ENCODE measurements at regions not wholly inside any gene's neighbourhood (a gene's known extent, or its start where the extent isn't known, plus 50 kb on each side); places are given as distances from the start of the nearest gene placed in this dataset.

DNA sequence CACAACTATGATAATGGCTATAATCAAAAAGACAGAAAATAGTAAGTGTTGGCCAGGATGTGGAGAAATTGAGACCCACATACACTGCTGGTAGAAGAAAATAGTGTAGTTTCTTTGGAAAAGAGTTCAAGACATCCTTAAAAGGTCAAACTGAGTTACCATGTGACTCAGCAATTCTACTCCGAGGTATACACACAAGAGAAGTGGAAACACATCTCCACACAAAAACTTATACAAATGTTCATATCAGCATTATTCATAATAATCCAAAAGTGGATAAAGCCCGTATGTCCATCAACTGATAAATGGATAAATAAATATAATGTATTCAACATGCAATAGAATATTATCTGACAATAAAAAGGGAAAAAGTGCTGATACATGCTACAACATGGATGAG is 532.2 kb downstream of the NR2F1-AS1 start:
- DNase-seq: no peak
- Histone ChIP-seq H3K9me3 (no peaks in the 10 kb centered on the region), H3K4me3 (no peak overlapping the region), H3K36me3 (no peaks in the 10 kb centered on the region), H3K27ac (no peak overlapping the region), H3K4me1 (no peaks in the 10 kb centered on the region), H3K27me3 (replicated peaks in 1 of 7) (no peaks in the 10 kb centered on the region)
- WGBS, 5 donors: 79 to 92% (median 83%) methylated on average over 2 of the region's 2 CpGs
- intact Hi-C loops (cut with DNase I; ENCODE audit: low total_unique reads): no loop called here
- TF ChIP-seq POLR2A (IDR thresholded peaks at IDR 0.05): no peak
- no peak for TF ChIP-seq POLR2AphosphoS5 (IDR thresholded peaks at IDR 0.05)
- TF ChIP-seq, protein P1, sequence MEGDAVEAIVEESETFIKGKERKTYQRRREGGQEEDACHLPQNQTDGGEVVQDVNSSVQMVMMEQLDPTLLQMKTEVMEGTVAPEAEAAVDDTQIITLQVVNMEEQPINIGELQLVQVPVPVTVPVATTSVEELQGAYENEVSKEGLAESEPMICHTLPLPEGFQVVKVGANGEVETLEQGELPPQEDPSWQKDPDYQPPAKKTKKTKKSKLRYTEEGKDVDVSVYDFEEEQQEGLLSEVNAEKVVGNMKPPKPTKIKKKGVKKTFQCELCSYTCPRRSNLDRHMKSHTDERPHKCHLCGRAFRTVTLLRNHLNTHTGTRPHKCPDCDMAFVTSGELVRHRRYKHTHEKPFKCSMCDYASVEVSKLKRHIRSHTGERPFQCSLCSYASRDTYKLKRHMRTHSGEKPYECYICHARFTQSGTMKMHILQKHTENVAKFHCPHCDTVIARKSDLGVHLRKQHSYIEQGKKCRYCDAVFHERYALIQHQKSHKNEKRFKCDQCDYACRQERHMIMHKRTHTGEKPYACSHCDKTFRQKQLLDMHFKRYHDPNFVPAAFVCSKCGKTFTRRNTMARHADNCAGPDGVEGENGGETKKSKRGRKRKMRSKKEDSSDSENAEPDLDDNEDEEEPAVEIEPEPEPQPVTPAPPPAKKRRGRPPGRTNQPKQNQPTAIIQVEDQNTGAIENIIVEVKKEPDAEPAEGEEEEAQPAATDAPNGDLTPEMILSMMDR (IDR thresholded peaks at IDR 0.05 in 8 of 11, conservative IDR thresholded peaks at IDR 0.05 in 3 of 11): no peak

DNA sequence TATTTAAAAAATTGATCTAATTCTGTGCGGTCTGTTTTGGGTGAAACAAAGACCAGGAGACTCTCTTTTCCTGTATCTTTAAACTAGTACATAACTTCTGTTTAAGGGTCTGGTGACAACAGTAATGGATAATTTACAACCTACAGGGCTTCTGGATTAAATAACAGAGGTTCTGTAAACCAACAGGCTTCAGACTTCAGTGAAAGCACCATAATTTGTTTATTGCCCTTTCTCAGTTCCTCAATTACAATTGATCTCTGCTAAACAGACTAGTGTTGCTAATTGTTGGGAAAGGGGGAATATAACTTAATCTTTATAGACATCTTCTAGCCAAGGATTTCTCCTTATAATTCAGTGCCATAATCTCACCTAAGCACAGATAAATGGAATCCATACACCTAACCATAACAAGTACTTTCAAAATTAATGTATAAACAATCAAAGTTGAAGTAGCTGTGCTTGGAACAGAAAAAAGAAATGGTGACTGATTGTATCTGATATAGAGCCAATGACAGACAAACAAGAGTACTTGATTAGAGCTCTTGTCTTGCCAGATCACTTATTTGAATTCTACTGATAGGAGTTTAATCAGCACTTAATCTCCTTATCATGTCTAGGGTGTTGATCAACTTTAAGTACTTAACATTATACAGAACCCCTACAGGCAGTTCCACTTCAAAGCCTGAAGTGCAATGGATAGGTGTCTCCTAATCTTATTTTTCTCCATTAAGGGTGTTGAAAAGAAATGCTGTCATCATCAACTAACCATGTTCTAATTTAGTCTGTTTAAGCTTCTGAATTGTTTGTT is 536.0 kb downstream of the NR2F1-AS1 start:
- H3K36me3 ChIP-seq: no peaks in the 10 kb centered on the region
- TF ChIP-seq POLR2AphosphoS5 (IDR thresholded peaks at IDR 0.05) (no peak), POLR2A (IDR thresholded peaks at IDR 0.05) (no peak)
- TF ChIP-seq, protein P1 (IDR thresholded peaks at IDR 0.05 in 8 of 11, conservative IDR thresholded peaks at IDR 0.05 in 3 of 11): no peak
- no peaks in the 10 kb centered on the region for H3K4me1 ChIP-seq
- no peak for DNase-seq
- no peak overlapping the region for H3K4me3 ChIP-seq
- no peak overlapping the region for H3K27ac ChIP-seq
- intact Hi-C loops (cut with DNase I; ENCODE audit: low total_unique reads): no loop called here
- no peaks in the 10 kb centered on the region for H3K27me3 ChIP-seq (replicated peaks in 1 of 7)
- H3K9me3 ChIP-seq: no peaks in the 10 kb centered on the region
- 71 to 83% (median 75%) methylated on average over 1 of the region's 1 CpG for WGBS, 5 donors

DNA sequence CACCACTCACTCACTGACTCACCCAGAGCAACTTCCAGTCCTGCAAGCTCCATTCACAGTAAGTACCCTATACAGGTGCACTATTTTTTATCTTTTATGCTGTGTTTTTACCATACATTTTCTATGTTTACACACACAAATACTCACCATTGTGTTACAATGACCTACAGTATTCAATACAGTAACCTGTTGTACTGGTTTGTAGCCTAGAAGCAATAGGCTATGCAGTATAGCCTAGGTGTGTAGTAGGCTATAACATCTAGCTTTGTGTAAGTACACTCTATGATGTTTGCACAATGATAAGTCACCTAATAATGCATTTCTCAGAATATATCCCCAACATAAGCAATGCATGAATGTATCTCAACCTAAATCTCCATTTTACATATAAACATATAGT is 541.1 kb downstream of the NR2F1-AS1 start:
- Histone ChIP-seq H3K27ac (no peak overlapping the region), H3K4me3 (no peak overlapping the region), H3K27me3 (replicated peaks in 1 of 7) (no peaks in the 10 kb centered on the region), H3K36me3 (no peaks in the 10 kb centered on the region), H3K9me3 (no peaks in the 10 kb centered on the region), H3K4me1 (no peaks in the 10 kb centered on the region)
- TF ChIP-seq POLR2AphosphoS5 (IDR thresholded peaks at IDR 0.05) (no peak), POLR2A (IDR thresholded peaks at IDR 0.05) (no peak)
- TF ChIP-seq, protein P1 (IDR thresholded peaks at IDR 0.05 in 8 of 11, conservative IDR thresholded peaks at IDR 0.05 in 3 of 11): no peak
- intact Hi-C loops (cut with DNase I; ENCODE audit: low total_unique reads): no loop called here
- no peak for DNase-seq

DNA sequence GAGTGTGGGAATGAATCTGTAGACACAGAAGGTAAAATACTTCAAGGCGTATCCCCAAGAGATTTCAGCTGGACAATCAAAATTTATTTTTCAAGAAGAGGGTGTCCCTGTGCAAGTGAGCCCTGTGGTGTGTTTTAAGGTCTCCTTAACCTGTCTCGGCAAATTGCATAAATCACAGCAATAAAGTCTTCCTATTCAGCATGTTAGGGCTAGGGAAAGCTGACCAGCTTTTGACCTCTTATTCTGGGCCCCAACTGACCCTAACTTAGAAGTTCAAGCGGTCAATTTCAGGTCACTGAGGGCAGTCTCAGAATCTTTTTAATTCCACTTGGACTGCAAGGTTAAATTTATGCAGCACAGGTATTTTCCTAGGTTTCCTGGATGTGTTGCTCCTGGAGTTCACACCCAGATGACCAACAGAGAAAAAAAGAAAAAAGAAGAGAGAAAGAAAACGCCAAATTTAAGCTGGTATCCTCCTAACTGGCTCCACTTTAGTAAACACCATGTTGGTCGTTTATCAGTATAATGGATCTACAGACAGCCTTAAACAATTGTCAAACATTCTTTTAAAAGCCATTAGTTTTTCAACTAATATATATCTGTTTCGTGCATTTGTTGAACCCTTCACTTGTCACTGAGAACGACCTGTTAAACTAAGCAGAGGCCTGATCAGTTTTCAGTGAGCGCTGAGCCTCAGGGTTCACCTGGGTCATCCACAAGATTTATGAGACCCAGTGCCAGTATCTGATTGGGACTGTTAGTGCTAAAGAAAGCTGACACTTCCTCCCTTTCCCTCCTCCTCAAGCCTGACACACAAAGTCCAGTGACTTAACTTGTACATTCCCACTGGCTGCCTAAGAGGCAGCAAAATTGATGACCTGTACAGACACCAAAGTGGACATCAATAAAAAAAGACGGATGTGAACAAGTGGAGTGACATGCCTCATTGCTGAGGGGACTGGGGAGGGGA is 546.1 kb downstream of the NR2F1-AS1 start:
- no peaks in the 10 kb centered on the region for H3K4me1 ChIP-seq
- no peak overlapping the region for H3K27ac ChIP-seq
- WGBS, 5 donors: 40 to 51% (median 46%) methylated on average over 9 of the region's 9 CpGs
- H3K36me3 ChIP-seq: no peaks in the 10 kb centered on the region
- H3K9me3 ChIP-seq: no peaks in the 10 kb centered on the region
- intact Hi-C loops (cut with DNase I; ENCODE audit: low total_unique reads): no loop called here
- no peak for DNase-seq
- H3K4me3 ChIP-seq: no peak overlapping the region
- no peaks in the 10 kb centered on the region for H3K27me3 ChIP-seq (replicated peaks in 1 of 7)
- TF ChIP-seq POLR2AphosphoS5 (IDR thresholded peaks at IDR 0.05): no peak
- TF ChIP-seq, protein P1 (IDR thresholded peaks at IDR 0.05 in 8 of 11, conservative IDR thresholded peaks at IDR 0.05 in 3 of 11): no peak
- TF ChIP-seq POLR2A (IDR thresholded peaks at IDR 0.05): no peak

Data from spleen (tissue), 11 donors.